Endometrium (tissue), 2 donors: ENCODE measurements at regions not wholly inside any gene's neighbourhood (a gene's known extent, or its start where the extent isn't known, plus 50 kb on each side); places are given as distances from the start of the nearest gene placed in this dataset.
A peak's percentile ranks its signal among the peaks of the same experiment; 100 is the strongest.
"Not testable (repeated sequence)": the region's sequence is repeated elsewhere in the genome, so short reads cannot be mapped to it uniquely, and the experiment has no call there.

ENCODE experiments used
- FAIRE-seq: peaks from 2 replicates; lab custom pipeline; 2012; peaks lifted over from hg19 to GRCh38; lab: Jason Lieb, UNC
- donor health status: control.
- donor health status: control.

DNA sequence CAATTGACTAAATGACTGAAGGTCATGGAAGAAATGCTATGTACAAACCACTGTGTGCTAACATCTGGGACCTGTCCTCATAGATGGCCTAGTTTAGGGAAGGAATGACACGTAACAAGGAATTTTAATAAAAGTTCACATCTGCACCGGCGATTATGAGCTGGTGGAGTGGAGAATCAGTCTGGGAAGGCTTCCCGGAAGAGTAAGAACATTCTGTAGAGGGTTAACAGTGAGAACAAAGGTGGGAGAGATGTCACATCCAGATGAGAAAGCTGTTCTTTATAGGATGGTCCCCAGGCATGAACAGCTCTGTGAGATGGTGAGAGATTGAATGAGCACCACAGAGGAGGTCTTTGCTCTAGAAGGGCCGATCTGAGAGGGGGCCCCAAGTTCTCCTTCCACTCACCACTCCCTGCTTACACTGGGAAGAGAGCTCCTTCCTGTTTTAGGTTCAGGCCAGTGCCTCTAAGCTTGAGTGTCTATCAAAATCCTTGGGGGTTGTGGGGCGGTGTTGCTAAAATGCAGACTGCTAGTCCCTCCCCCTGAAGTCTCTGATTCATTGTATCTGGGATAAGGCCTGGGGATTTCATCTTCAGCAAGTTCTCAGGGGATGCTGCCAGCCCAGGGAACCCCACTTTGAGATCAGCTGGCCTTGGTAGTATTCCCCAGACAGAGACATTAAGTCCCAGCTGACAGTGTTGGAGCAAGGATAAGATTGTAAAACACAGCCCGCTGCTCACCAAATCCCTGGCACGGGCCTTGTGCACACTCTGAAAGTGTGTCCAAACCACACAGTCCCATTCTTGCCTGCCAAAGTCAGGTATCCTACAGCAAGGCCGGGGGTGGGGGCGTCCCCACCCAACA, 294.7 kb upstream of the MAF start:
- FAIRE-seq, result no peak

- FAIRE-seq, result no peak
Observed at GRCh38 chr16:79893445-79893844, 292.9 kb upstream of the MAF start.

- no peak for FAIRE-seq
Observed at GRCh38 chr16:79892278-79892677, 291.7 kb upstream of the MAF start.

DNA sequence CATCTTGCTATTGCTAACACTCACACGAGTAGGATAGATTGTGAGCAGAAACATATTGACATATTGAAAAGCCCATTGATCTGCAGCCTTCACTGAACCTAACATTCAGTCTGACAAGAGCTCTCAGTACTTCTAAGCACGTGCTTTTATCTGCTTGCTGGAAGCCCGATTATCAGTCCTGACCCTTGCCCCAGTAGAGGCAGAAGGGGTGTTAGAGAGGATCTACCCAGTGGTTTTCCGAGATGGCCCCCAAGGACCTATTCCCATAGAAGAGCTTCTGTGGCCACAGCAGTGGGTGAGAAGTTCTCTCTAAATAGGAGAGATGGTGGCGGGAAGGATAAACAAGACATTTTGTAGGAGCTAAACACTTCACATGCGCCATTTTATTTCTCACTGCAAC, 290.9 kb upstream of the MAF start:
- no peak for FAIRE-seq

- FAIRE-seq, result no peak
Observed at GRCh38 chr16:79887541-79888540, 287.3 kb upstream of the MAF start.

DNA sequence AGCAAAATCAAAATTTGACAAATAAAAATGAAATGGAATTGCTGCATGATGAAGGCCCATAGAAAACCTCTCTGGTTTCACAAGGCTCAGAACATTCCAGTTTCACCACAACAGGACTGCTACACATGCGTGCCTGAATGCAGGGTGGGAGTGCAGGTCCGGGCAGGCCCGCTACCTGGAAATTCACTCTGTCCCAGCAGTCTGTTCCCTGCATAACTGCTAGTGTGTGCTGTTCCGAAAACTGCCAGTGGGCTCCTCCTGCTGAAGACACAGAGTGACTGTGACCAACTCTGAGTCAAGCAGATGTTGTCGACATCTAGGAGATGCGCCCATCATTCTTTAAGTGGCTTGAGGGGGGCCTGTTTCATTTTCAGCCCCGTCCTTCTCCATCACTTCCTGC, 284.8 kb upstream of the MAF start:
- FAIRE-seq, result no peak

- FAIRE-seq, result peak; percentile 98
Observed at GRCh38 chr16:79883494-79883893, 283.0 kb upstream of the MAF start.

DNA sequence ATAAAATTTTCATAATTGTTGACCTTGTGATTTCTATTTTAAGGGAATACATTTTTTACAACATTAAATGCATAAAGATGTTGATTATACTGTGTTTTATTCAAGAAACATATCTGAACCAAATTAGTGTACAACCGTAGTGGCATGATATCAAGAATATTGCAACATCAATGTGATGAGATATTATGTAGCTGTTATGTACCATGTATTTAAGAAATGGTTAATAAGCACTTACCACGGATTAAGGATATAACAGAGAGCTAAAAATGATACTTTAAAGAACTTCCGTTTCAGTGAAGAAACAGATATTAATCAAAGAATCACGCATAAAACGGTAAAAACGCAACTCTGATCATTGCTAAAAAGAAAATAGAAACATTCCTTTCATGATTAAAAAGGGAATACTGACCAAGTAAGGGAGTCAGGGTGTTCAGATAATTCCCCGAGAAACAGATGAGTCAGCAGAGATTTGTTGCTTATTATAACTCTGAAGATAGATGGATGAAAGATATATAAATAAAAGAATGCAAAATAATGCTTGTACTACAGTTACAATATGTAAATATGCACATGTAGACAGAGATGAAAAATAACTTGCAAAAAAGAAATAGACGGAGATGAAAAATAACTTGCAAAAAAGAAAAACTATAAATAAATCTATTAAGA, 281.9 kb upstream of the MAF start:
- peak; percentile 50 for FAIRE-seq

GRCh38 chr16:79881107-79881506, 280.6 kb upstream of the MAF start:
- FAIRE-seq, result not testable (repeated sequence)

DNA sequence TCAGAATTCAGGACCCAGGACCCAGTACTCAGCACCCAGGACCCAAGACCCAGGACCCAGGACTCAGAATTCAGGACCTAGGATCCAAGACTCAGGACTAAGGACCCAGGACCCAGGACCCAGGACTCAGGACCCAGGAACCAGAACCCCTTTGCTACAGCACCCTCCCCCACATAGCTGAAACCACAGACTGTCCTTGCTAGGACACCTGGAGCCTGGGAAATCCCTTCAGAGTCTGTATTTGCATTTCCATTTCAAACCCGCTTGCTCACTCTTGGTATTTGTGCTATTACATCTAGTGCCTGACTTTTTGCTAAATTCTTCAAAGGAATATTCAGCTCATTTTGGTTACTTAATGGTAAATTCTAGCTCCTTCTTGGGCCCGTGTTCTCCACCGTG, 275.8 kb upstream of the MAF start:
- no peak for FAIRE-seq

- no peak for FAIRE-seq
Observed at GRCh38 chr16:79874391-79874790, 273.9 kb upstream of the MAF start.

DNA sequence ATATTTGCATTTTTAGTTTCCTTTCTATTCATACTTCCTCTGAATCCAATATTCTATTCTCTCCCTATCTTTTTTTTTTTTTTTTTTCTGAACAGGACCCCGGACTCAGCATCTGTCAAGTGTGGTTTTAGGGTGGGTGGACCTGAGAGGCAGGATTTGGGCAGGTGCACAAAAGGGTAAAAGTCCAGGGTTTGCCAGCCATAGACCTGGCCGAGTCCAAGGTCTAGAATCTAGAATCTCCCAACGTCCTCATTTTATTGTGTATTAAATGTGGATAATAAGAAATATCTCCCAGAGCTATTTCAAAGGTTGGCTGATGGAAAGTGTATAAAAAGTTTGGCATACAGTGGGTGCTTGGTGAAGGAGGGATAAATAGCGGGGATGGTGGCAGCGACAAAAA, 273.3 kb upstream of the MAF start:
- FAIRE-seq, result no peak

DNA sequence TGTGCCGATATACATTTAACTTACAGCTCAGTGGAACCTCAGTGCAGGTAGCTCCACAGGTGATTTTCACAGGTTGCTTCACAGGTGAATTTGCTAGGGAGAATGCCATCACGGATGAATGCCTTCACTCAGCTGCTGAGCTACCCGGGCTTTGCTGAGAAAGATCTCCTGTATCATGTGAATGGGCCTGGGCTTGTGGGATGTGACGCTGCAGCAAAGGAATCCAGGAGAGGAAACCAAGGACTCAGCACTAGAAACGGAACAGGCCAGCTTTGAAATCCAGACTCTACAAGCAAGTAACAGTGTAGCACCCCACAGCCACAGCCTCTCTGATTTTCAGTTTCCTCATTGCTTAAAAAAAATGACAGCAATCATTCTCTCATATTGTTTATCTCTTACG, 271.4 kb upstream of the MAF start:
- no peak for FAIRE-seq

GRCh38 chr16:79870016-79870886, 269.7 kb upstream of the MAF start:
- FAIRE-seq, result no peak

GRCh38 chr16:79869304-79870015, 268.9 kb upstream of the MAF start:
- no peak for FAIRE-seq

DNA sequence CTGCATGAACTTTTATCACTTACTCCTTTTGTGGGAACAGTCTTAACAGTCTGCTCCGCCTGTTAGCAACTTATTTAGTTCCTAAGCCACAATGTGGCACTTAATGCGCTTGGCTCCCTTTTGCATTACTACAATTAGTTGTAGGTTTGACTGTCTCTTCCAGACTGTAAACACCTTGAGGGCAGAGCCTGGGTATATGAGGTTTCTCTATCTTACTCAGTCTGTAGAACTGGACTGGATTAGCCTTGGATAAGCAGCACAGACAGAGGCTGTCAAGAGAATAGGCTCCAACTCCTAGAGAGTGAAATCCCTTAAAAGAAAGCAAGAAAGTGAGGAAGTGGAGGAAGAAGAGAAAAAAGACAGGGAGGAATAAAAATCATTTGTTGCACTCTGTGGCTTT, 268.3 kb upstream of the MAF start:
- FAIRE-seq, result no peak

DNA sequence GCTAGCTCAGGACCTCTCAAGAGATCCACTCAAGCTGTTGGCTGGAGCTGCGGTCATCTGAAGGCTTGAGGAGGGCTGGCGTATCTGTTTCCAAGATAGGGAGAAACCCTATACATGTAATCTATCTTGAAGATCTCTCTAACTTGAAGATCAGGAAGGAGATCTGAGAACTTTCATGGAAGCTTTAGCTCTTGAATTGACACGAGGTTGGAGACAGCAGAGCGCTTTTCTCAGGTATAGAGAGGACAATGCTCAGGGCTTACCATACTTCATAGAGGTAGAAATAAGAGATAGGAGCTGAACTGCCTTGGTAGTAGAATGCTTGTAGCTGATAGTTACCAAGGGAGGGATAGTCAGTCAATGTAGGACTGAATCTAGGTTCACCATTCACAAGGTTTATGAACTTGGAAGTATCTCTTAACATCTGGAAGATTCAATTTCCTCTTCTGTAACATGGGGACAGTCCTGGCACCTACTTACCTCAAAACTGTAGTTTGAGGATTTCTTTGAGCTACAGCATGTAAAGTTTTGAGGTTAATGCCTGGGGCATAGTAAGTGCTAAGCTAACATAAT, 267.0 kb upstream of the MAF start:
- FAIRE-seq, result no peak

- FAIRE-seq, result no peak
Observed at GRCh38 chr16:79865918-79866317, 265.4 kb upstream of the MAF start.

DNA sequence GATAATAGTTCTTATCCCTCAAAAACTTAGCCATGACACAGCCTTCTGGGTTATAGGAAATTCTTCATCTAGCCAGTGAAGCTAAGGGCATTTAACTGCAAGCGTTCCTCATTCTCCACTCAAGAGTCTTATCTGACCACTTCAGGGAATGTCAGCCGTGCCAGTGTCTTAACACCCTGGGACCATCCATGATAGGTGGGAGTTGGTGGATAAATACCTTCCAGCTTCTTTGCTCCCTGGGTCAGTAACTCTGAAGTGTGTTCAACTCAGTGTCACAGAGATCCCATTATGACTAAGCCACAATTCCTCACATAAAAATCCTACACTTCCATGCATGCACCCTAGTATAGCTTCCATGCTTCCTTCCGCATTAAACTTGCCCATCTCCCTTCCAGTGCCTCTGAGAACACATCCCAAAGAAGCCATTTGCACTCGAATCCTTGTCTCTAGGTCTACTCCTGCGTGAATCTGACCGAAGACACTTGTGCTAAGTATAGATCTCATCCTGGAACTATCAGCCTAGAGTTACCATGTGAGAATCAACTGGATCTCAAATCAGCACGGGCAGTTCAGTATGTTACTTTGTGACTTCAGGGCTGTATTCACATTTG, 264.3 kb upstream of the MAF start:
- FAIRE-seq, result no peak
